ENCODE measurements at regions not wholly inside any gene's neighbourhood (a gene's known extent, or its start where the extent isn't known, plus 50 kb on each side); places are given as distances from the start of the nearest gene placed in this dataset.

GRCh38 chr16:16924613-16925012, 545.7 kb downstream of the NPIPA7 start:
- Histone ChIP-seq H3K27me3 (ENCODE audit: low read length) (no peaks in the 10 kb centered on the region), H3K79me2 (ENCODE audit: insufficient read depth, low read length) (no peaks in the 10 kb centered on the region), H3K4me2 (ENCODE audit: low read depth, low read length, poor library complexity, severe bottlenecking) (no peak overlapping the region), H3K9me3 (ENCODE audit: insufficient read depth, low read length) (no peaks in the 10 kb centered on the region), H3F3A (ENCODE audit: insufficient read depth) (no peaks in the 10 kb centered on the region), H3K4me3 (ENCODE audit: insufficient read depth, low read length, poor library complexity, severe bottlenecking) (no peak overlapping the region), H3K9me2 (replicated peaks; ENCODE audit: insufficient read depth, low read length) (no peaks in the 10 kb centered on the region), H3K9ac (ENCODE audit: low read length) (no peak overlapping the region), H3K27ac (ENCODE audit: low read depth, low read length) (no peak overlapping the region), H3K36me3 (ENCODE audit: low read length) (no peaks in the 10 kb centered on the region), H2AFZ (ENCODE audit: low read depth, low read length, severe bottlenecking) (no peak overlapping the region), H4K20me1 (ENCODE audit: low read depth, low read length) (no peaks in the 10 kb centered on the region)
- no peak for TF ChIP-seq EZH2phosphoT487 (conservative IDR thresholded peaks at IDR 0.05; ENCODE audit: low read length)
- no peak for TF ChIP-seq CTCF (IDR thresholded peaks at IDR 0.05; ENCODE audit: insufficient read depth, low read length, poor library complexity, severe bottlenecking)

- Histone ChIP-seq H2AFZ (ENCODE audit: low read depth, low read length, severe bottlenecking) (no peak overlapping the region), H3K36me3 (ENCODE audit: low read length) (no peaks in the 10 kb centered on the region), H3K9me2 (replicated peaks; ENCODE audit: insufficient read depth, low read length) (no peaks in the 10 kb centered on the region), H3K79me2 (ENCODE audit: insufficient read depth, low read length) (no peaks in the 10 kb centered on the region), H3F3A (ENCODE audit: insufficient read depth) (no peaks in the 10 kb centered on the region), H3K4me2 (ENCODE audit: low read depth, low read length, poor library complexity, severe bottlenecking) (no peak overlapping the region), H3K9me3 (ENCODE audit: insufficient read depth, low read length) (no peaks in the 10 kb centered on the region), H3K4me3 (ENCODE audit: insufficient read depth, low read length, poor library complexity, severe bottlenecking) (no peak overlapping the region), H3K27ac (ENCODE audit: low read depth, low read length) (no peak overlapping the region), H3K9ac (ENCODE audit: low read length) (no peak overlapping the region), H4K20me1 (ENCODE audit: low read depth, low read length) (no peaks in the 10 kb centered on the region), H3K27me3 (ENCODE audit: low read length) (no peaks in the 10 kb centered on the region)
- no peak for TF ChIP-seq CTCF (IDR thresholded peaks at IDR 0.05; ENCODE audit: insufficient read depth, low read length, poor library complexity, severe bottlenecking)
- no peak for TF ChIP-seq EZH2phosphoT487 (conservative IDR thresholded peaks at IDR 0.05; ENCODE audit: low read length)
Observed at GRCh38 chr16:16925432-16925831, 545.3 kb downstream of the XYLT1 start.

- no peak overlapping the region for H3K4me3 ChIP-seq (ENCODE audit: insufficient read depth, low read length, poor library complexity, severe bottlenecking)
- no peak overlapping the region for H3K9ac ChIP-seq (ENCODE audit: low read length)
- TF ChIP-seq CTCF (IDR thresholded peaks at IDR 0.05; ENCODE audit: insufficient read depth, low read length, poor library complexity, severe bottlenecking) (no peak), EZH2phosphoT487 (conservative IDR thresholded peaks at IDR 0.05; ENCODE audit: low read length) (no peak)
- no peak overlapping the region for H3K27ac ChIP-seq (ENCODE audit: low read depth, low read length)
- no peak overlapping the region for H2AFZ ChIP-seq (ENCODE audit: low read depth, low read length, severe bottlenecking)
- no peak overlapping the region for H3K4me2 ChIP-seq (ENCODE audit: low read depth, low read length, poor library complexity, severe bottlenecking)
- H3K36me3 ChIP-seq (ENCODE audit: low read length), result no peaks in the 10 kb centered on the region
- no peaks in the 10 kb centered on the region for H3K9me2 ChIP-seq (replicated peaks; ENCODE audit: insufficient read depth, low read length)
- no peaks in the 10 kb centered on the region for H4K20me1 ChIP-seq (ENCODE audit: low read depth, low read length)
- no peaks in the 10 kb centered on the region for H3K27me3 ChIP-seq (ENCODE audit: low read length)
- no peaks in the 10 kb centered on the region for H3K9me3 ChIP-seq (ENCODE audit: insufficient read depth, low read length)
- H3F3A ChIP-seq (ENCODE audit: insufficient read depth), result no peaks in the 10 kb centered on the region
- no peaks in the 10 kb centered on the region for H3K79me2 ChIP-seq (ENCODE audit: insufficient read depth, low read length)
Observed at GRCh38 chr16:16928532-16929109, 542.1 kb downstream of the XYLT1 start.

Measured in SU-DHL-6 (cell line).